ENCODE measurements at regions not wholly inside any gene's neighbourhood (a gene's known extent, or its start where the extent isn't known, plus 50 kb on each side); places are given as distances from the start of the nearest gene placed in this dataset.

- DNase-seq (ENCODE audit: low read depth), result no peak
- TF ChIP-seq CTCF (IDR thresholded peaks at IDR 0.05; ENCODE audit: insufficient read depth, low read length), result no peak
- no peak overlapping the region for H3K4me3 ChIP-seq (ENCODE audit: low read depth, low read length)
Observed at GRCh38 chrX:15129412-15129811, 140.5 kb downstream of the ASB9 start.

GRCh38 chrX:15128861-15129260, 141.0 kb downstream of the ASB9 start:
- TF ChIP-seq CTCF (IDR thresholded peaks at IDR 0.05; ENCODE audit: insufficient read depth, low read length), result no peak
- no peak for DNase-seq (ENCODE audit: low read depth)
- H3K4me3 ChIP-seq (ENCODE audit: low read depth, low read length), result no peak overlapping the region

- no peak overlapping the region for H3K4me3 ChIP-seq (ENCODE audit: low read depth, low read length)
- no peak for DNase-seq (ENCODE audit: low read depth)
- no peak for TF ChIP-seq CTCF (IDR thresholded peaks at IDR 0.05; ENCODE audit: insufficient read depth, low read length)
Observed at GRCh38 chrX:15127010-15127409, 142.9 kb downstream of the ASB9 start.

- no peak for TF ChIP-seq CTCF (IDR thresholded peaks at IDR 0.05; ENCODE audit: insufficient read depth, low read length)
- DNase-seq (ENCODE audit: low read depth), result no peak
- no peak overlapping the region for H3K4me3 ChIP-seq (ENCODE audit: low read depth, low read length)
Observed at GRCh38 chrX:15116900-15117299, 153.0 kb downstream of the ASB9 start.

- H3K4me3 ChIP-seq (ENCODE audit: low read depth, low read length), result no peak overlapping the region
- no peak for TF ChIP-seq CTCF (IDR thresholded peaks at IDR 0.05; ENCODE audit: insufficient read depth, low read length)
- DNase-seq (ENCODE audit: low read depth), result no peak
Observed at GRCh38 chrX:15114743-15115566, 154.9 kb downstream of the ASB9 start.

GRCh38 chrX:15107367-15107988, 162.4 kb downstream of the ASB9 start:
- no peak overlapping the region for H3K4me3 ChIP-seq (ENCODE audit: low read depth, low read length)
- no peak for DNase-seq (ENCODE audit: low read depth)
- no peak for TF ChIP-seq CTCF (IDR thresholded peaks at IDR 0.05; ENCODE audit: insufficient read depth, low read length)

Data from fibroblast of the aortic adventitia (primary cell).